GM18867 (cell line): ENCODE measurements at regions not wholly inside any gene's neighbourhood (a gene's known extent, or its start where the extent isn't known, plus 50 kb on each side); places are given as distances from the start of the nearest gene placed in this dataset.
"Not testable (repeated sequence)": the region's sequence is repeated elsewhere in the genome, so short reads cannot be mapped to it uniquely, and the experiment has no call there.

ENCODE experiments used
- ATAC-seq: cut with Tn5 transposase; IDR thresholded peaks from one replicate; pipeline ENCODE4 v1.9.1; 2021; ENCODE audit warnings: mild to moderate bottlenecking, moderate library complexity; ENCODE audit not compliant: unreplicated experiment

DNA sequence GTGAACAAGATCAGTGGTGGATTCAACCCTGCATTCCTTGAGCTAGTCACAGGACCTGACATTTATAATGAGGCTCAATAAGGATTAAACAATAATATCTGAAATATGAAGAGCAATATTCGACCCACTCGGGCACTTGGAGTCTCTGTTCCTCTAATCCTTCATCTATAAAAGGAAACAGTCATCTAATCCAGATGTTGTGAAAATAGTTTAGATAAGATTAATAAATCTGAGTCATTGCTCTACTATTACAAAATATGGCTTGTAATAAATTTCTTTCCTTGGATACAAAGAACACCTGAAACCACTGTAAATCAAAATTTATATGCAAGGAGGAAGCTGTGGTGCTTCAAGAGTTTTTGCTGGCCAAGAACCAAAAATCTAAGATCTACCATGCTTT lies 846.9 kb upstream of the ACVR2A start:
- no peak for ATAC-seq

DNA sequence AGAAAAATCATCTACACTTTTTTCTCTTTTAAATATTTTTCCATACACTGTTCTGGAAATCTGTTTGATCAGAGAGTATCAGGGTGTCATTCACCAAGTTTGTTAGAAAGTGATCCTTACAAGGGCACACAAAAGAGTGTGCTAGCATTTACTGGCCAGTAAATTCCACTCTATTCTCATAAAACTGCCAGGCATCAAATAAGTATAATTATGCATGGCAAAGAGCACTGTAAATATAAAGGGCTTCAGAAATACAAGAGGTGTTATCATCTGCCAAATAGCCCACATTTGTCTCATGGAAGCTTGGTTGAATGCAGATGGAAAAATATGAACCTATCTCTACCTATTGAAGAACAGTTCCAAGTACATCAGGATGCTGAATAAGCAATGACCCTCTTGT lies 847.3 kb upstream of the ACVR2A start:
- no peak for ATAC-seq

DNA sequence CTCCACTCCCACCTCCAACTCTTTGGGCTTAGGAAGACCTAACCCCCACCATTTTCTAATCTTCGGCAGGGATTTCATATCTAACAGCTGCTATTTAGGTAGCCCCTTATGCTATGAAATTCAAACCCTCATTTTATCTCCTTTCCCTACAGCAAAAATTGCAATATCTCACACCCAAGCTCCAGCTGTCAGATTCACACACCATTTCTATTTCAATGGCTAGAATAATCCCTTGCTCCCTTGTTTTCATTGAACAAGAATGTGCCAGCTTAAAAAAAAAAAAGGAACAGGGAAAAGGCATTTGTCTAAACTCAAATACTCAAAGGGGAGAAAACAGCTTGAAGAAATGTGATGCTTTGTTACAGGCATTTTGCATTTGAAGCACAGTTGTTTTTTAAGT lies 850.6 kb upstream of the ACVR2A start:
- ATAC-seq: no peak

DNA sequence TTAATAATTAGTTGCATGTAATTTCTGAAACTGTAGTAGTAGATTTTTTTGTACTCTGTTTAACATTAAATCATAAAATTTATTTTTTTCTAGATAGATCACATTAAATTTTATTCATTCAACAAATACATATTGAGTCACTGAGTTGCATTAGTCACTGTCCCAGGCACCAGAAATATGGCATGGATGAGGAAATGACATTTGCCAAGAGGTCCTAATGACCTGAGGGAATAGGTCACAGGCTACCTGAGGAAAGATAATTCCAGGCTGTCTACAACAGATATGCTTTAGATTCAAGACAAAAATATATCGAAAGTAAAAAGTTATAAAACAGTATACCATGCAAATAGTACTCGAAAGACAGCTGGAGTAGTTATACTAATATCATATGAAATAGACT lies 852.4 kb upstream of the ACVR2A start:
- ATAC-seq: no peak

DNA sequence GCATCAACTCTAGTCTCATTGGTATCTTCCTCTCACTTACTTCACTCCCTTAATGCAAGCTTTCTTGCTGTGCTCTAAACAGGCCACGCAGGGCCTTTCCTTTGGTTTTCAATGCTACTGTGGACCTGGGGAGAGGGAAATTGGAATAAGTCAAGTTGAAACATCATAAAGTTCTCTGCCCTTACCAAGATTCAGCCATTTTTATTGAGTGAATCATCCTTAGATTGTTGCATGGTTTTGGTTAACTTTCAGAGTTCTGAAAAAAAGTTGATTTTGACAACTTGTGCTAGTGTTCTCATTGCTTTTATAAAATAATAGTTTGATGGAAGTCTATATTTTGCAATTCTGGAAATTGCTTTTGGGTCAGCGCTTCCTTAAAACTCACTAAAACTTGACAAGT lies 852.8 kb upstream of the ACVR2A start:
- ATAC-seq: no peak

DNA sequence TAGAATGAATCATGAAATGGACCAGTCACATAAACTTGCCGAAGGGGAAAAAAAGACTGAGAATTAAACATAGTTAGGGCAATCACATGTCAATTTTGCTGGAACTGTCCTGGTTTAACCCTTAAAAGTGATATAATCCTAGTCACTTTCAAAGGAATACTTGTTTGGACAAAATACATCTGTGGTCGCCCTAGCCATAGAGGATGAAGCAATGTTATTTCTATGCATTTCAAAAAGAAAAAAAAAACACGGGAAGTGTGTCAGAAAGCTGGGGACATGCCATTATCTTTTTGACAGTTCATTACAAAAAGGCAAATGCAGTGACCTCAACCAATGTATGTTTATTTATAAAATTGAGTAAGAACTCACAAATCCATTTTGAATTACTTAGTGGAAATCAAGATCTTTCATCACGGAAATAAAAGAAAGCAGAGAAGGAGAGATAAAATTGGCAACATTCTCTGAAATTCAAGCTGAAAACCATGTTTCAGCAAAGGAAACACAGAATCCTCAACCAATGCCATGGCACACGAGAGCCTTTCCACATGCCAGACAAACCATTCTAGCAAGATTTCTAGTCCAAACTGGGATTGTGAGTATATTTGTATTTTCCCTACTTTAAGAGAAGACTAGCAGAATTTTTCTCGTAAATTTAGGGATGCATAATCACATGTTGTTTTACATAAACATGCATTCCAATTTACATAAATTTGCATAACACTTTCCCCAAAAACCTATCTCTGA lies 854.3 kb upstream of the ACVR2A start:
- ATAC-seq: no peak

DNA sequence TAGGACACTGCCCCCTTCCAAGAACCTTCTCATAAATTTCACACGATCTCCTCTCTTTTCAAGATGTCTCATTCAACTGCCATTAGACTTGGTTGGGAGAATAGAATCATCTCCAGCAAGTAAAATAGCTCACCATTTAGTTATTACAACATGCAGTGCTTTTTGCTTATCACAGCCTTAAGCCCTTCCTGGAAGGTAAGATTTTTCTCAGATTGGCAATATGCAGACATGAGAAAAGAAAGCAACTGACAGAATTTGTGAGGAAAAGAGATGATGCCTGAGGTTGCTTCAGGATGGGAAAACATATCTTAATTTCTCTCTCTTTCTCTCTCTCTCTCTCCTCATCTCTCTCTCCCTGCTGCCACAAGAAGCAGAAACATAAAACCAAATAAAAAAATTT lies 855.1 kb upstream of the ACVR2A start:
- no peak for ATAC-seq

DNA sequence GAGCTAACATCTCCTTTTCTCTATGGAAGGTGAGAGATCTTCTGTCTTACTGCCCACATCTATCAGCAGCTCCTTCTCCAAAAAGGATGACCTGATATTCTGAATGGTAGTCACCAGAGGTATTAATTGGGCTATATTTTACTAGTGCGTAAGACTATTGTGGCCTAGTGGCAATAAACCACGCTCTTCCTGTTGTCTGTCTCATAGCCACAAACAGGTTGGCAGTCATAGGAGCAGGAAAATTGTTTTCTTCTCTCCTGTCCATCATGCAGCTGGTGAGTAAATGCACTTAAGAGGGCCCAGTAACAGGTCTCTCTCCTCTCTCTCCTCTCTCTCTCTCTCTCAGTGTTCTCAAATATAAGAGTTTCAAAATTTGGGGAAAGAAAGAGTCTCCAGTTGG lies 856.8 kb upstream of the ACVR2A start:
- ATAC-seq: no peak

DNA sequence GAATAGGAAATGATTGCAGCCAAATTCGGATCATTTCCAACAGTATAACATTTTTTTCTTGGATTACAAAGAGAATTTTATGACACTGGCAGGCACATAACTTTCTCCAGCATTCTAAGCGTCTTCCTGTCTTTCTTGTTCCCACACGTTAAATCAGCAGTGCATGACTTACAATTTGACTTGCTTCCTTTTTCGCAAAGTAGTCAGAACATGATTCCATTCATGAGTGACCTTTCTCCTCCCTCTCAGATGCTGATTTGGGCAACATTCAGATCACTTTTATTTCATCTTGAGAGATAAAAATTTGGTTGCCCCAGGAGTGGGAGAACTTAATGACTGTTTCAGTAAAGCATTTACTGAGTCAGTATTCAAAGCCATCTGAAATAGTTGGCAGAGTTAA lies 858.7 kb upstream of the ACVR2A start:
- no peak for ATAC-seq

DNA sequence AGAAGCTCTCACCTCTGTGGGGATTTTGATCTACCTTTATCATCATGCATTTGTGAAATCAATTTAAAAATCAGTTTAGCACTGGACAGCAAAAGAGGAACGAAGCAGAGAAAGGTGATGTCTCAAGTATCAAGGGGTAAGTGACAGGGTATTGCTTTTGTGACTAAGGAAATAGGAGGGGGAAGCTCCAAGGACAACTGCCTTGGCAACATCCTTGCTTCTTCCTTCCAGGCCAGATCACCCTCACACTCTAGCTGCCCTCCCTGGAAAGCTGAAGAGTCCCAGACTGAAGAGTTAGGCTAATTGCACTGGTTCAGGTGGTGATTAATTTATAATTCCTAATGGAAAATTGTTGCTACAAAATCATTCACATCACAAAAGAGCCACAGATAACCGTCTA lies 859.1 kb upstream of the ACVR2A start:
- ATAC-seq: no peak

DNA sequence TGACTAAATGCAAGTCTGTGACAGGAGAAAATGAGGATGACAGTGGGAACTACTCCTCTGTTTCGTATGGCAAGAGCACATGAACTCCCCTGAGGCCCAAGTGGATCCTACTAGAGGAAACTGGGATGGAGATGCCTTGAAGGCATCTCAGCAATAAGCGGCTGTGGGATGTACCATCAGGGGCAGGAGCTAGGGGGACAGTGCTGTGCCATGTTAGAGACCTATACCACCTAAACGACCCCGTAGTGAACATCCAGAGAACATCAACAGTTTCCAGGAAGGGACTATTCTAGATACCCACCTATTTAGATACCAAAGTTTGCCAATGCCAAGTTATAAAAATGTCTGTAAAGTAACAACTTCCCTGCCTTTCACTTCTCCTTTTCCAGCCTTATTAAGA lies 860.8 kb upstream of the ACVR2A start:
- no peak for ATAC-seq

DNA sequence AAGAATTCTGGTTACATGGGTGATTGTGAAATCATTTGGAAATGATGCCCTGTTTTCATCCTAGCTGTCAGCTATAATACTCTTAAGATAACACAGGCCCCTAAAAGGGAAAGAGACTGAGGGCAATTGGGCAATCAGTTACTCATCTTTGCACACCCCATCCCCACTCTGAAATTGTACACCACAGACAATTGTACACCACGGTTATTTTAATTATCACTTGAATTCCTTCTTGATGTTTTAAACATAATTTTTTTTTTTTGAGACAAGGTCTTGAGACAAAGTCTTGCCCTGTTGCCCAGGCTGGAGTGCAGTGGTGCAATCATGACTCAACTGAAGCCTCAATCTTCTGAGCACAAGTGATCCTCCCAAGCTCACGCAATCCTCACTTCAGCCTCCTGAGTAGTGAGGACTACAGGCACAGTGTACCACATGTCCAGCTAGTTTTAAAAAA lies 862.4 kb upstream of the ACVR2A start:
- ATAC-seq: no peak

DNA sequence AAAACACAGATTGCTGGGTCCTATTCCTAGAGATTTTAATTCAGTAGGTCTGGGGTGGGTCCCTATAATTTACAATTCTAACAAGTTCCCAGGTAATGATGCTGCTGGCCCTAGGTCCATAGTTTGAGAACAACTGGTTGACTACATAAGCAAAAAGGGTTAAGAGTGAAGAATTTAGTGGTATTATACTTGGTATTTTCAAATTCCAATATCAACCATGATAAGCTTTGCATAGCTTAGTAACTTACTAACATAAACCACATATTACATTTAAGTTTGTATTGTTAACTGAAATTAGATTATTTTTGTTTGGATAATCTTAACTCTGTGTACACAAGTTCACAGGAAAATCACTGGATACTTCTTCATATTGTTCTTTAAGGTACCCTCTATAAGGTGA lies 862.9 kb upstream of the ACVR2A start:
- ATAC-seq: no peak

DNA sequence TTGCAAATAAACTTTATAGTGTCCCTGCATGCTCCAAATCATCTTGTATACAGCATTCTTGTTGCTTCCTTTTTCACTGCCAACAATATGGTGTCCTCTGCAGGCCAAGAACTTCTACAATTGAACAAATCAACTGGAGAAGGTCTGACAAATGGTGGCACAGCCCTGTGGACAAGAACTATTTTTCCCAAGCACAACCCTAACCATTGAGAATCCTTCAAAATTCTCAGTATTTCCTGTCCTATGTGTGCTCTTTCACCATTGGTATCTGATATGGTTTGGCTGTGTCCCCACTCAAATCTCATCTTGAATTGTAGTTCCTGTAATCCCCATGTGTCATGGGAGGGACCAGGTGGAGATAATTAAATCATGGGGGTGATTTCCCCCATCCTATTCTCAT lies 865.1 kb upstream of the ACVR2A start:
- no peak for ATAC-seq

DNA sequence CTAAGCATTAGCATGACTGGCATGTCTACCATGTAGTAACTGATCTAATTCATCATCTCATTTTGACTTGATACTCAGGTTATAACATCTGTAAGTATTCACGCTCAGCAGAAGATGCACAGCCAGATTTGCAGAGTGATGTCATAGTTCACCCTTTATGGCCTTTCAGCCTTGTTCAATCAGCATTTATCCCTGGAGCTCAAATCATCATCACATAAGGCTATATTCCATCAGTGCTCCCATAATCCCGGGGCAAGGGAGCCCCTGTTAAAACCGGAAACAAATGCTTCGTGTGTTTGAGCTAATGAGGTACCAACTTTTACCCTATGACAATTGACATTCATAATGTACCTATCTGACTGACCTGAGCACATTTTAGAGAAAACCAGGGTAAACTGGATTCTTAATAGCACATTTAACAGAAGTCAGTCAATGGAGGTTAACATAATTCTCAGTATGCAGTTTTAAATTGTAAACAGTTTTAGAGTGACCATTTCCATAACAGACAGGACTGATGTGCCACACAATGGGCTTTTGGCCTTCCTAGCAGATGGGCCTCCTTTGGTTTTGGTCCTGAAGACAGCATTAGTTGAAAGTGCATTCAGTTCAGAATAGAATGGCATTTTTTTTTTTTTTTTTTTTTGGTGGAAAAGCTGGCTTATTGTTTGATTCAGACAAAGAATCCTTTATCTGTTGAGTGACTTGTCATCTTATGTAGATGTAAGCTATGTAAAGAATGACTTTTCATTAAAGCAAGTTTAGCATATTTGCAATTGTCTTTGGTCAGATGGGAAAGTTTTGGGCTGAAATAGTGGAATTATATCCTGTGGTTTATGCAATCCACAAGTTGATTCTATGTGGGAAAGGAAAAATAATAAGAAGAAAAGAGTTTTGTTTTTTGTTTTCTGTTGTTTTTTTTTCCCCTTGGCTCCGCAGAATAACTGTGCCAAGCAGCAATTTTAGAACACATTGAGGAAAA lies 866.0 kb upstream of the ACVR2A start:
- ATAC-seq: no peak

DNA sequence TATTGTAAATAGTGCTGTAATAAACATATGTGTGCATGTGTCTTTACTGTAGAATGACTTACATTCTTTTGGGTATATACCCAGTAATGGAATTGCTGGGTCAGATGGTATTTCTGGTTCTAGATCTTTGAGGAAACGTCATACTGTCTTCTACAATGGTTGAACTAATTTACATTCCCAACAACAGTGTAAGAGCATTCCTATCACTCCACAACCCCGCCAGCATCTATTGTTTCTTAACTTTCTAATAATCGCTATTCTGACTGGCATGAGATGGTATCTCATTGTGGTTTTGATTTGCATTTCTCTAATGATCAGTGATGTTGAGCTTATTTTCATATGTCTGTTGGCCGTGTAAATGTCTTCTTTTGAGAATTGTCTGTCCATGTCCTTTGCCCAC lies 873.8 kb upstream of the ACVR2A start:
- ATAC-seq: not testable (repeated sequence)

DNA sequence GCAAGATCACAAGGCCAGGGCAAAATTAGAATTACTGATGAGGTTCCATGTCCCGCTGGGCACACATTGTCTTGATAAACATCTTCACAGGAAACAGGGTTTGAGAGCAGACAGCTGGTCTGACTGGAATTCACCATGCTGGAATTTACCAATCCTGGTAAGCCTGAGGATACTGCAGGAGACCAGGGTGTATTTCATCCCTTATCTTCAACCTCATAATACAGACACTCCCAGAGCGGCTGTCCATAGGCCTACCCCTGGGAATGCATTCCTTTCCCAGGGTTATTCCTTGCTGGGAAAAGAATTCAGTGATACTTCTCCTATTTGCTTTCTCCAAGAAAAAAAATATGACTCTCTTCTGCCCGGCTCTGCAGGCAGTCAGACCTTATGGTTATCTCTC lies 875.1 kb upstream of the ACVR2A start:
- not testable (repeated sequence) for ATAC-seq

DNA sequence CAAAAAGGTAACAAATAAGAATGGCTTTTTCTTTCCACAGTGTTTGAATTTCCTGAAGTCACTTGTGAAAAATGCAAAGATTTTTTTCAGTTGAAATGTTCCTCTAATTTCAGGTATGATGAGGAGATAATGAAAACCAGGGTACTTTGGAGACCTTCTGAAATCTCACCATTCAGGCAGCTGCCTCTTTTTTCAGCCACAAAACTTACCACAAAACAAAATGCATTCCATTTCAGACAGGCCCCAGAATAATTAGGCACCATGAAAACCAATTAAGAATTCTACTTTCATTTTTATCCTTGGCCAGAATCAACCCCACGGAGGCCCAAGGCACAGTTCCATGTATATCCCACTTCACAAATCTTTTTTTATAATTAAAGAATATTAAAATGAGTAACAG lies 880.3 kb upstream of the ACVR2A start:
- no peak for ATAC-seq

DNA sequence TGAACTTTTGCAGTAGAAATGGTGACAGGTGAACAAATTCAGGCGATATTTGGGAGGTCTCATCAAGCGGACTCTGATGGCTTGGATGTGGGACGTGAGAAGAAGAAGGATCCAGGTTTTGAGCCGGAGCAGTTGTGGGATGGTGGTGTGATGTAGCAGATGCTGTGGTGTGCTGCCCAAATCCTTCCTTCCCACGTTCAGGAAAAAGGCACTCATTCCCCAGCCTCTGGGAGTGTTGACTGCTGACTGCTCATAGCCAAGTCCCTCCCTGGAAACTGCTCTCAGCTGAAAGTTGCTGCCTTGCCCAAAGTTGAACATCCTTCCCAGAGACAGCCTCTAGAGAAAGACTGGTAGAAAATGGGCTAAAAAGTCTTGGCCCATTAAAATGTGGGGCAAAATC lies 890.3 kb upstream of the ACVR2A start:
- no peak for ATAC-seq

DNA sequence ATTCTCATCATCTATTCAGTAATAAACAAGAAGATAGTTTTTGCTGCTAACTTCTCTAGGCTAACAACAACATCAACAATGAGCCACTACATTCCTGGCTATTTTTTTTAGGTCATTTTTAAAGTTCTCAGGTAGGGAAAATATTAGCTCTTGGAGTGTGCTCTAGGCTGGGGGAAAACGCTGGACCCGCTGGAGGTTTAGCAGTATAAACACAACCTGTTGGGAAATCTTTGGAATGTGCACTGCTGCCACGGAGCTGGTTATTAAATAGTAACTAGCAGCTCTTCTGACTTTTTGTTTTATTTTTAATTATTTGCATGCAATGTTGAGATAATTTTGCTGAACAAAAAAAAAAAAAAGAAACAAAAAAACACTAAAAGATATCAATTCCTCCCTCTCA lies 892.1 kb upstream of the ACVR2A start:
- ATAC-seq: no peak

DNA sequence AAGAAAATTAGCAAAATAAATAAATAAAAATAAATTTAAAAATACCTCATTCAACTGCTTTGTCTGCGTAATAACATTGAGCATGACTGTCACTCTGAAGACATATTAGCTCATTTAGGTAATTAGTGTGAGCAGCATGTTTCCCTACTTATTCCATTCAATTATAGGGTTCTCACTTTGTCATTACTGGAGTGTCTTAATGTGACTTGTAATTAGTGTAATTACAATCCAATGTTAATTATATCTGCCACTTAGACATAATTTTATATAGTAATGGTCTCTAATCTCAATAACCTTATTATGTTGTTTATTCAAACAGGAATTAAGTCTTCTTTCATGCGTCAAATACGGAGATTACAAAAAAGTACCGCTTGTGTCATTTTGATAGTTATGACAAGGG lies 893.9 kb upstream of the ACVR2A start:
- ATAC-seq: no peak

DNA sequence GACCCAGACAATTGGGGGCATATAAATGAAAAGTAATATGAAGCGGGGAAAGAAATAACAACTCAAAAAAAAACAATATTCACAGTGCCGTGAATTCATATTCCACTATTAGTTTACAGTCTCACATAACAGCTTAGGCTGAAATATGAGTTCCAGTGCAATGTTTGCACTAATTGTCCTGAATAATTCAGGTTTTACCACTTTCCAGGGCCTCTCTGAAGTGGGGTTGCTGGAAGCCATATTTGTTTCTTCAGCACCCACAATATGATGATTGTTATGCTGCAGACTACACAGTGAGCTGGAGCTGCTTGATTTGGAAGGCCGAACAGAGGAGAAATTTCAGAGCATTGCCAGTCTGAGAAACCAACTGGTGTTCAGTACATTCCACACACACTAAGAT lies 894.5 kb upstream of the ACVR2A start:
- ATAC-seq: no peak
